SK-N-DZ (cell line): ENCODE measurements at regions not wholly inside any gene's neighbourhood (a gene's known extent, or its start where the extent isn't known, plus 50 kb on each side); places are given as distances from the start of the nearest gene placed in this dataset.

Experiments
- DNase-seq: peaks from one replicate; pipeline ENCODE4 v3.0.0-alpha.2; 2015; ENCODE audit warnings: low spot score

GRCh38 chr5:86878250-86878649 is 260.5 kb downstream of the COX7C start:
- DNase-seq = no peak

- DNase-seq = no peak
Observed at GRCh38 chr5:86879086-86879485, 261.3 kb downstream of the COX7C start.

GRCh38 chr5:86880344-86880743 is 262.6 kb downstream of the COX7C start:
- no peak for DNase-seq

DNA sequence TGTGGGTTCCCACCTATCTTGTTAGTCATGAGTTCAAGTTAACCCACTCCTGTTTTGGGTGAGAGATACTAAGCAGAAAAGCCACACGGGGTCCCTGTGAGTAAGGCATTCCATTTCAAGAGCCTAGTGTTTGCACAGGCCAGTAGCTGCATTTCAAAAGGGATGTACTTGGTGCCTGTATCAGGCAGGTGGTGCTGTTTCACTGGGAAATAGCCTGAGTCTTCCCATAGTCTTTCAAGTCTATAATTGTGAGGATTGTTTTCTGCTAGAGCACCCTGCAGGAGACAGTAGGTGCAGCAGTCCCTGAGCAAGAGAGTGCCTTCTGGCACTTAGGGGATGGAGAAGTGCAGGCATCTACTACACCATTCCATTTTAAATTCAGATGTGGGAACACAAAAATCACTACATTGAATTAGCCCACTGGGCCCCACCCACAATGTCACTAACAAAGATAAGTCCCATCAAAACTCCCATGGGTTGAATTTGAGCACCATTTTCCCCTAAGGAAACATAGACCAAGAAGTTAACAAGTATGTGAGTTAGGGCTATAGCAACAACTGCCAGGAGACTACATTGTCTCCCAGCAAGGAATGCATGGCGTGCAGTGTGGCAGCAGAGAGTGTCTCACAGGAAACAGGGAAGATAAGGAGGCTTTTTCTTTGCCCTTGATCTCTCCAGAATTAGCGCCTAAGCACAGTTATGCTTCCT is 263.2 kb downstream of the COX7C start:
- DNase-seq = peak; percentile 83

DNA sequence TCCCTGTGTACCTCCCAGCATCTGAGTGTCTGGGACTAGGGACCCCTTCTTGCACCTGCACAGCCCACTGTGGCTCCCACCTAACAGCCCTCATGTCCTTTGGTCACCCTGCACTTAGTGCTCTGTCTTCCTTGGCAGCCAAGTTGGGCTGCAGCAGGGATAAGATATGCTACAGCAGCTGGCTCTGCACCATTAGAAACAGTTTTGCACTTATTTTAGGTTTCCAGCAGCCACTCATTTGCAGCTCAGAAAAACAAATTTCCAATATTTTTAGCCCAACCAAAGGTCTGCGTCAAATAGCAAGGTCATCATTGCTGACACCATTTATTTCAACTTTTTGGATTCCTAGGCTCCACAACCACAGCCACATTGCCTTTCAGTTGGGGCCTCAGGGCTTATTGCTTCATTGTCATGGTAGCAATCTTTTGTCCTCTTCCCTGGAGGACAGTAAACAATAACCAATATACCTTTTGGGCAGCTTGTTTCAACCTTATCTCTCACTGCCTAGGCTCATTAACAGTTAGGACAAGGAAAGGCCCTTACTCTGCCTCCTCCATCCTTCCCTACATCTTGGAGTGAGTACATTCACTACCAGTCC is 263.9 kb downstream of the COX7C start:
- no peak for DNase-seq

DNA sequence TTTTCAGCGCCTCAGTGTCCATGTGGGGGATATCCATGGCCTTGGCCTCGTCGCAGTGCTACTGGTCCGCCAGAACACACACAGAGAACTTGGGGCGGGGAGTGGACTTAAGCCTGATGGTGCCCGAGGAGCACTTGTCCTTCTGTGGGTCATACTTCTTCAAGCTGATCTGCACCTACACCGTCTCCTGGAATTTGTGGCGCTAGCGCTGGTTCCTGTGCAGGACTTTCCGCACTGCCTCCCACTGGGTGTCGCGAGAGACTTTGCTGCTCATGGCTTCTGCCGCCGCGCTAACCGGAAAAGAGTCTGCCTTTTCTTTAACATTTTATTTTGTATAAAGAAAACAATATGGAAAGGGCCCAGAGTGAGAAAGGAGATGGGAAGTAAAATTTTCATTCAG is 266.9 kb downstream of the COX7C start:
- no peak for DNase-seq

- no peak for DNase-seq
Observed at GRCh38 chr5:86885011-86885410, 267.3 kb downstream of the COX7C start.

- DNase-seq = no peak
Observed at GRCh38 chr5:86885489-86886230, 267.9 kb downstream of the COX7C start.

DNA sequence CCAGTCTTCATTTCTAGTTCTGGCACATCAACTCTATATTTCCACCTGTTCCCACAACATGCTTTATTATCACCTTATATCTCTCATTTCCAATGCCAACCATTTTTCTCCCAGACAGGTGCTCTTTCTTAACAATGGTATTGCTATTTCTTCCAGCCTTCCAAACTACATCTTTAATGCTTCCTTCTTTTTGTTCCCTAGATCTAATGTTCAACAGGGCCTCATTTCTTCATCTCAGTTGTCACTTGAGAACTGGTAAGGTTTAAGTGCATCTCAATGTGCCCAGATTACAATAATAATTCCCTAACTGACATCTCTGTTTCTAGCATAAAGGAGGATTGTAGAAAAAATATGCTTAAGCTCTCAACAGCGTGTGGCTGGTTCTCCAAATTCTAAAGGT is 272.6 kb downstream of the COX7C start:
- DNase-seq = no peak

- no peak for DNase-seq
Observed at GRCh38 chr5:86894056-86894455, 276.3 kb downstream of the COX7C start.

DNA sequence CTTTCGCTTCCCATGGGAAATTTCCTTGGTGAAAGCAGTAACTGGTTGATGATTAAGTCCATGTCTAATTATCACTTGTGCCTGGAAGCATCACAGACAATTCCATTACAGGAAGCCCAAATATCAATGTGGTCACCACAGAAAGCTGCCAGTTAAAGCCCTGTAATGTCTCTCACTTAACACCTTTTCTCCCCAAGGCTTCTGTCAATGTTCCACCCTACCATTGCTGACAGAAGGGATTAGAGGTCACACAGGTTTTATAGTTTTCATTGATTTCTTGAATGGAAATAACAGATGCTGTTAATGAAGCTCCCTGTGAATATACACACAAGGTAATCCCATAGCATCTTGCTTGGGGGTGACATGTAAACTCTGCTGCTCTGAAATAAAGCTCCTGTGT is 279.2 kb downstream of the COX7C start:
- DNase-seq = no peak

GRCh38 chr5:86909418-86910295 is 291.9 kb downstream of the COX7C start:
- no peak for DNase-seq

DNA sequence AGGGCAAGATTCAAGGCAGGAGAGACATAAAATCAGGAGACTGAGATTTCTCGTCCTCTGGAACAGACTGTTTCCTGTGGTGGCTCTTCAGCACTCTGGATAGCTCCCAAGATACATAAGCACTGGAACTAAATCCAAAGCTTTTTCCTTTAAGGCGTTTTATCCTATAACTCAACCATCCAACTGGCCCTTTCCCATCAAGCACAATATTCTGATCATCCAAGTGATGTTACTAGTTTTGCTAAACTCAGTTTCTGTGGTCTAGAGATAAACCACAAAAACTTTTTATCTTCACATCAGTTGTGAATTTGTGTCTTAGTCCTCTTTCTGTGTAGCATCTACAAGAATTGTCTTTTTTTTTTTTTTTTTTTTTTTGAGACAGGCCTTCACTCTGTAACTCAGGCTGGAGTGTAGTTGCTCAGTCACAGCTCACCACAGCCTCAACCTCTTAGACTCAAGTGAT is 299.4 kb downstream of the COX7C start:
- no peak for DNase-seq

DNA sequence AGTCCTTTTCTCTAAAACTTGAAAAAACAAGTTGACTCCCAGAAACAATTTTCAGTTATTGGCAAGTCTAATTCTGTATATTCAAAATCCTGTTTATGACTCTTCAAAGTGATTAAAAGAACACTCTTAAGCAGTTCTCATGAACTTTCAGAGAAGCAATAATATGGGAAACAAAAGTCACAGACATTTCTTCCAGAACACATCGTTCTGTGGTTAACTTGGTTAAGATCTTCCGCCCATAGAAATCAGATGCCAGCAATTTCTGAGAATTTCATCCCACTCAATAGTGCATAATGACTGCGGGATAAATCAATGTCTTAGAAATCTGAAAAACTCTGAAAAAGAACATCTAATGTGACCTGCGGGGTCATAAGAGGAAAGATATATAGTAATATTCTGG is 300.5 kb downstream of the COX7C start:
- DNase-seq = no peak

DNA sequence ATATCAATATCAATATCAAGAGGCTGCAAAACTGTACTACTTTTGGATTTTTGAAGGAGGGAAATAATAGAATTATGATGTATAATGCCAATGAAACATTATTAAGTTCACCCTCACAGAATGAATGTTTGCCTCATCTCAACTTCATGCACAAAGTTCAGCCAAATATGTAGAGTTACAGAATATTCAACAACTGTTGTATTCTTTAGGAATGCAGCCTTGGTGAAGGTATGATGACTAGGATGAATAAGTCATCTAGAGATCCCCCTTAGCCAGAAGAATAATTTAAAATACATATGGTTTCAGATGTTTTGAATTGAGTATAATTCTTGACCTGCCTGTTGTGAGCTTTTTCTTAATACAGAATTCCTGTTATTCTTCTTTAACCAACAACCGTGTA is 308.3 kb downstream of the COX7C start:
- DNase-seq = no peak

- no peak for DNase-seq
Observed at GRCh38 chr5:86929123-86929766, 311.5 kb downstream of the COX7C start.

GRCh38 chr5:86951761-86952160 is 315.9 kb upstream of the RASA1 start:
- DNase-seq = no peak

GRCh38 chr5:86964889-86965288 is 302.8 kb upstream of the RASA1 start:
- no peak for DNase-seq

DNA sequence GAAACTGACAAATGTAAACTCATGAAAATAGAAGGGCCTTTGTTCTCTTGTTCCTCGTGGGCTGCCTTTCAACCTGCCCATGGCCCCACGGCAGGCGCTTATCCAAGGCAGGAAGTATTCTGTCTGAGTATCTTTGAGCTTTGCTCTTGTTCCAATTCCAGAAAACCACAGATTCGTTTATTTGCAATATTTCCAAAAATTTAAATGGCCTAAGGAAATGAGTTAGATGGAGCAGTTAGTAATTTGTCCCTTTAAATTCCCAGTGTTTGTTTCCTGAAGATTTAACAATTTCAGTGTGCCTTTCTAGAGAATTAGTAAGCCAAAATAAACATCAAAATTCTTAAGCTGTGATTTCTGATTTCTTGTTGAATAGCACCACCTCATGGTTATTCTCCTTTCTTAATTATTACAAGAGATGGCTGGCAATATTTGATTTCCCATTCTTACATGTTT is 299.4 kb upstream of the RASA1 start:
- peak; percentile 15 for DNase-seq

- no peak for DNase-seq
Observed at GRCh38 chr5:86970361-86970760, 297.3 kb upstream of the RASA1 start.

DNA sequence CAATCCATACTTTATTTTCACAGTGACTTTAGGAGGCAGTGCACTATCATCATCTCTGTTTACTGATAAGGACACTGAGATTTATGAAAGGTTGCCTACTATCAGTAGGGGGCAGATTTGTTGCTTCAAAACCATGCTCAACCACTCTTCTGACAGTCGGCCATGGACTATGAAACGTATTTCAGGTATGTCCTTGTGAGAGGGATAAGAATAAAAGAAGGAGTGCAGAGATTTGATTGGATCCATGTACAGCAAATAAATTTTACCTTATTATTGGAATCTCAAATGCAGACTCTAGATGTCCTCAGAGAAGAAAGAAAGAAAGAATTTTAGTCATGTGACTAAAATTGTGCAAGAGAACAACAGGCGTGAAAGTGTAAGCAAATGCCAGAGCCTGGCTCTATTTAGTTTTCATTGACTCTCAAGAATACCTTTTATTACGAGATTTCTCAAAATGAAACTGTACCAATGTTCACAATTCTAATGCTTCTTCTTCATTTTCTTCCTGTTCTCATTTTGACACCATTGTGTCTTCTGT is 296.6 kb upstream of the RASA1 start:
- DNase-seq = no peak
